NCI-H2196 treated with DMSO at 0.1 percent for 48 hours (cell line): ENCODE measurements at regions not wholly inside any gene's neighbourhood (a gene's known extent, or its start where the extent isn't known, plus 50 kb on each side); places are given as distances from the start of the nearest gene placed in this dataset.

Experiments used
- DNase-seq: peaks from one replicate; lab custom pipeline; 2025; ENCODE audit not compliant: unreplicated experiment; lab: John Stamatoyannopoulos, UW

DNA sequence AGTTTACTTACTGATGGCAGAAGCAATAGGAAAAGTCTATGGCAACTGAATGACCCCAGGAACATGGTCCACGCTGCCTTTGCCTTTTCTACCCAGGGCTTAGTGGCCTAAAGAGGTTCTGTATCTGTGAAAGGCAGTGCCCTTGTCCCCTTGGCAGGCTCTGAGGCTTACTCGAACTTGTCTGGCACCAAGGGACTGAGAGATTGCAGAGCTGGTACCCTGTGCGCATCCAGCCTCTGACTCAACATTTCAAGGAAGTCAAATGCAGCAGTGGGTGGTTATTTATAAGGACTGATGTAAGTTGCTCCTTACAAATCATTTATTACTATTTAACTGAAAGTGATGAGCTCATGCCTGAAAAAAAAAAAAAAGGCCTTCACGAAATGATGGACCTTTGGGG, 299.9 kb upstream of the MYOCD start:
- DNase-seq, result no peak

DNA sequence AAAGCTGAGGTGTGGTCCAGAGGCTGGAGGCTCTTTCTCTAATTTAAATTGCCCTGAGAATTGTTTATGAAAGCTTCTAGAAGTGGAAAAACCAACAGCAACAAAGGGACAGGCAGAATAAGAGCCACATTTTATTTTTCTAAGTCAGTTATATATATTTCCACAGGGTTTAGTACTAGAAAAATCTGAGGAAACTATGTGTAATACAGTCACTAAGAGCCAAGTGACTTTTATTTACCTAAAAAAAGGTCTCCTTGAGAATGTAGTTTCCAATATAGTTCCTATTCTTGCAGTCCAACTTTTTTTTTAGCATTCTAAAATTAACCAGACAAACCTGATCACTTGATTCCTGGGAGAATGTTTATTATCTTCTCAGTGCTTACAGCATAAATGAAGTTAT, 296.6 kb upstream of the MYOCD start:
- no peak for DNase-seq

DNA sequence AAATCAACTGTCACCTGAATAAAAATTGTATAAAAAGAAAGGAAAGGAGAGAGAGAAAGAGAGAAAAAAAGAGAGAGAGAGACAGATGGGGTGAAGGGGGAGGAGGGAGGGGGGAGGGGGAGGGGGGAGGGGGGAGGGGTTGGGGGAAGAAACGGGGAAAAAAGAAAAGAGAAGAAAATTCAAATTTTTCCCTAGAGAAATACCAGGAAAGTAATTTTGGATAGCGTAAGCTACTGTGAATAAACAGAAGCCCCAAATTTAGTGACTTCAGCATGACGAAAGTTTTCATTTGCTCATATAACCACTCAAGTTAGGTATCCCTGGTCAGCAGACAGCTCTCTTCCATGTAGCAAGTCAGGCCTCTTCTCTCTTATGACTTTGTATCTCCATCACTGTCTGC, 289.4 kb upstream of the MYOCD start:
- DNase-seq, result no peak

DNA sequence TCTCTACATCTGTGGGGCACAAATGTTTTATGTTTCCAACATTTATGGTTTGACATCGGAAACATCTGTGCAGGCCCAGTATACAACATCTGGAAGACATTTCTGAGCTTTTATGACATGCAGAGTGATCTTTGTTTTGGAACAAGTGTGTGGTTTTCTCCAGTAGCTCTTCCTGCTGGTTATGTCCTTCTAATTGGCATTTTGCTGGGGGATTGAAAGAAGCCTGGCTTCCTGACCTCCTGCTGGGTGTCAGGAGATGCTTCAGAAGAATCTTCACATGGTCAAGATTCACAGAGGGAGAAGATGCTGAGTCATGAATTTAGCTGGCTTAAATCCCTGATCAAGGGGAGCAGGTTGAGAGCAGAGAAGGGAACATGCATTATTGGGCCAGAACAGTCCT, 279.5 kb upstream of the MYOCD start:
- DNase-seq, result no peak

DNA sequence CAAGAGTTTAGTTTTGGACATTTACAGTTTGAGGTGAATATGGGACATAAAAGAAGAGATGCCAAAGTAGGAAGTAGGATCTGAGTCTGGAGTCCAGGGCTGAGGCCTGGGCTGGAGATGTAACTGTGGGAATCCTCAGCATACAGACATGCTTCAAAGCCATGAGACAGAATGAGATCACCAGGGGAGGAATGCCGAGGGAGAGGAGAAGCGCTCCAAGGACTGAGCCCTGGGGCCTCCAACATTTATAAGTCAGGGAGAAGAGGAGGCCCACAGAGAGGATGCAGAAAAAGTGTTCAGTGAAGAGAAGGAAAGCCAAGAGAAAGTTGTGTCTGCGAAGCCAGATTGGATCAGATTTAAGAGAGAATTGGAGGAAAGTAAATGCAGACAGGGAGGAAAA, 277.5 kb upstream of the MYOCD start:
- no peak for DNase-seq

DNA sequence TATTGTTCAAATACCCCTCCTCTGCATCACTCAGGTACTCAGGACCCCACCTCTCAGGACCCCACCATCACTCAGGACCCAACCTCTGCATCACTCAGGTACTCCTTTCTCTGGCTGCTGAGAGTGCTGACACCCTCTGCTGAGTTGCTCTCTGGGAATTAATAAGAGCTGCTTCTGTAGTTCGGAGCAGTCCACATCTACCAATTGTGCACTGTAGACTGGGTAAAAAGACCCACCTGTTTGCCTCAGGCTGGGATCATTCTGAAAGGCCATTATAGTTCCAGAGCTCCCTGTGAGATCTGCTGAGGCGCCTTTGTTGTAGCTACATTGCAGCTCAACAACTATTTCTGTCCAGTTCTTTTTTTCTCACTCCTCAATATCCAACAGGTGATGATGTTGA, 276.3 kb upstream of the MYOCD start:
- no peak for DNase-seq

DNA sequence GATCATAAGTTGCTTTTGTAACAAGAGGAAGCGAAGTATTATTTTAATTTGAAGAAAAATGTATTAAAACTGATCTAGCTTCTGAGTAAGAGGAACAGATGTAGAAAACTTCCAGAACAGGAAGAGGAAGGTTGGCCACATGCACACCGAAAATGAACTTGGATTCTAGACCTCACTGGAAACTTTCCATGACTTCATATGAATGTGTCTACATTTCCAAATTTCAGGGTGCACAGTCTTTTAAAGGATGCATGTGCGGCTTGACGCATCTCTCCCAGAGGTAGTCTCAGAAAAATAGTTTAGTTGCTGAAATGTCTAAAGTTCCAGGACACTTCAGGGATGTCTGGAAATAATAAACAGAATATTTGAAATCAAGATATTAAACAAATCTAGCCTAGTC, 275.1 kb upstream of the MYOCD start:
- DNase-seq, result no peak

DNA sequence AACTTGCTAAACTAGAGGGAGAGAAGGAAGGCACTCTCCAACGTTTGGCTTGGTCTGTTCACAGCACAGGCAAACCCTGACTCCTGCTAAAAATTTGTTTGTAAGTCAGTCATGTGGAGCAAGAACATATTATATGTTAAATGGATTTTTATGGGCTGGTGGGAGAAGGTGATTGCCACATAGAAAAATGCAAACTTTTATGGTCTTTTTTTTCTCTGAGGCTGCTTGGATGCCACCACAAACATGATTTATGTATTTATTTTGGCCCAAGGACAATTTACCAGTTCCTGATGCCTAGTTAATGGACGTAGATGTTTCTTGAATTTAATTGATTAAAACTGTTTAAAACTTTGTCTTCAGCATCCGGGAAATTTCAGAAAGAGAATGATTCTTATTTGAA, 274.2 kb upstream of the MYOCD start:
- no peak for DNase-seq

DNA sequence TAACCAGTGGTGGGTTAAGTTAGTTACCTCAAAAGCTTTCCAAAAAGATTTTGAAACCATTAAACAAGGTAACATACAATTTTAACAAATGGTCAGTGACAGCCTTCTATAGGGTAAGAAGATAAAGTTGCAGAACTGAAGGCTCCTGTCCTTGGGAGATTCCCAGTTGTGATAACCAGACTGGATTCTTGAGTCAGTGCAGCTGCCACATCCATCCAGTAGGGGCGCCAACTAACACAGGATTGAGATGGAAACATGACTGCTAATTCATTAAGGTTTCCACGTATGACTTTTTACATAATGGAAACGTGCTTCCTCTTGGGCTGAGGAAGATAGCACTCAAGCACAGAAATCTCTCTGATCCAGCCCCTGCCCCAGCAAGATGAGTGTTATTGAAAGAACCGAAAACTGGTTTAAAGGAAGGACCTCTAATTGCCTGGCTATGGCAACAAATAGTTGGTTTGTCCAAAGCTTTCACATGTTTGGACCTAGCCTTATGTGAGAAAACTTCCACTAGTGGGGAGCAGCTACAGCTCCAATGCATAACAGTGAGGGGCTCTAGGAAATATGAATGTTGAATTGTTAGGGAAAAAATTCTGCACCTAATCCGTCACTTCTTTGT, 269.8 kb upstream of the MYOCD start:
- DNase-seq, result no peak

DNA sequence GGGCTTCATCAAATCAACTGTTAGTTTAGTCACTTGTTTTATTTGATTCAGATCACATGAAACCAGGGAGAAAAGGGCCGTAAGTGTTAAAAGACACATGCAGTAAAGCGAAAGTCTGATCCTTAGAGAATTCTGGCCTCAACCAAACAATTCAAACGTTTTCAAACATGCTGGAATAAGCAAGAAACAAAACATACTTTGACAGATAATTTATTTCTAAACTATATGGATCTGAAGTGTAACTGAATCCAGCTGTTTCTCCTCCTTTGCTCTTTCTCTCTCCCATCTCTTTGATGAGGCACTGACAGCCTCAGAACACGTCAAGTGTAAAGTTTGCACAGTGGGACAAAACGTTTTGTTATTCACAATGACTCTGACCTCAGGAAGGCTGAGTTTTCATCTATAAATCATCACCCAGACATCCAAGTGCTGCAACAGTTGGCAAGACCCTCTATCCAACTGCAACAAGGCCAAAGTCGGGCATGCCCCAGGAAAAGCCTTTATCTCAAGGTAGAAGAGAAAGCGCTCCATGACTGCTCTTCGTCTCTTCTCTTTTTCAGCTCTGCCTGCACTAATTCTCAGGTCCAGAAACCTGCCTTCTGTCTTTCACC, 267.1 kb upstream of the MYOCD start:
- no peak for DNase-seq

DNA sequence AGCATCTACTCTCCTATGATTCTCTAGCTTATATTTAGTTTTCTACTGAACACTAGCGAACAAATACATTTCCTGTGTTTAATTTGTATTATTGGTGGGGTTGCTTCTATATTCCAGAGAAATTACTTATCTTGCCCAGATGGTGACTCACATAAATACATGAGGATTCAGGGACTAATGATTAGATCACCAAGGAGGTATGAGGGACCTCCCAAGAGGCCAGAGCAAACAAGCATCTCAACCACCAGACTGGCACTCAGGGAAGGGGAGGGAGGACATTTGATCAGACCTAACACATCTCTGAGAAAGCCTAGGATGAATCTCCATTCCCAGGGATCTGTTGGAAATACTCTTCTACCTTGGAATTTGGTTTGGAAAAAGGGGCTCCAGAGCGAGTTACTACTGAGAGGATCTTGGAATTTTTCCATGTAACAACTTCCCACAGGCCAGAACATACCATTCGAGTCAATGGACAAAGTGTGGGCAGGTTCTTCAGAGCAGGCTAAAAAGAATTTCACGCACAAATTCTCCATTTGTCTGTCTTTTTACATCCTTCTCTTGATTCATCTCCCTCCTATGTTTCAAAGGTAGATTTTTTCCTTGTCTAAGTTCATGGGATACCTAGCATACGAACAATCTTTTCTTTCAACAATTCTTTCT, 262.6 kb upstream of the MYOCD start:
- no peak for DNase-seq

DNA sequence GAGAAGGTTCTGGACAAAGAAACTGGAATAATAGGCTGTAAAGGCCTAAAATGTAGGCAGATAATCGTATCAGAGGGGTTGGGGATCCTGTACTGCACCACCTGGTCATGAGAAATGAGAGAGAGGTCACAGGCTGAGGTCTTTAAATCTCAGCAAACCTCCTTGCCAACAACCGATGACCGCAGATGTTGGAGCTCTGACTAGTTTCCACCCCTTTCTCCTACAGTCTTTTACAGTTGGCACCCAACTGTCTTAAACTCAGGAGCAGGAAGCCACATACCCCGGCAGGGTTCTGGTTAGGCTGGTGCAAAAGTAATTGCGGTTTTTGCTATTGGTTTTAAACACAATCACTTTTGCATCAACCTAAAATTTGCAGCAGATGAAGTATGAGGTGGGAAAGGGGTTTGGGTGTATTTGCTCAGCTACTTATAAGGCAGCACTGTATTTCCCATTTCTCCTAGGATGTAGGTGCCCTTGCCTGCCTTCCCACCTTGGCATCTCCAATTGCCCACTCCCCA, 261.8 kb upstream of the MYOCD start:
- DNase-seq, result no peak

DNA sequence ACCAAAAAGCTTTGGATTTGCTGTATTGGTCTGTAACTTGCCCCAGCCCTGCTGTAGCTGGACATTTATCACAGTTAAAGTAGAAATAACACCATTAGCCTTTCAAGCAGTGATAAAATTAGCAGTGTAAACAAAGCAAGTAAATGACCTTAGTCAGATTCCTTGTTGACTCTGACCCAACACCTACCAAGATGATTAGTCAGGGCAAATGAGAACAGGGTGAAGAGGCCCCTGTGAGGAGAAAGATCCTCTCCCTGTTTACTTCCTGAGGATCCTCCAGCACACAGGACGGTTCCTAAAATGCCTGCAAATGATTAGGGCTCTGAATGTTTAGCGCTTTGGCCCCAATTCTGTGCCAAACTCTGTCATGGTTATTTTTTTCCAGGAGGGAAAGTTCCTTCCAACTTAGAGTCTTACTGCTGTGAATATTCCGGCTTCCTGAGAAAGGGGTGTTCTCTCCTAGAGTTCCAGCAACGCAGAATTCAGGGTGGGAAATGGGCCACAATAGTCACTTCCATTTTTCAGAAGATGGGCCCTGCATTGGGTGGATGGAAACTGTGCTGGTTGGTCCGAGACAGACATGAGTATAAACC, 259.0 kb upstream of the MYOCD start:
- DNase-seq, result no peak

DNA sequence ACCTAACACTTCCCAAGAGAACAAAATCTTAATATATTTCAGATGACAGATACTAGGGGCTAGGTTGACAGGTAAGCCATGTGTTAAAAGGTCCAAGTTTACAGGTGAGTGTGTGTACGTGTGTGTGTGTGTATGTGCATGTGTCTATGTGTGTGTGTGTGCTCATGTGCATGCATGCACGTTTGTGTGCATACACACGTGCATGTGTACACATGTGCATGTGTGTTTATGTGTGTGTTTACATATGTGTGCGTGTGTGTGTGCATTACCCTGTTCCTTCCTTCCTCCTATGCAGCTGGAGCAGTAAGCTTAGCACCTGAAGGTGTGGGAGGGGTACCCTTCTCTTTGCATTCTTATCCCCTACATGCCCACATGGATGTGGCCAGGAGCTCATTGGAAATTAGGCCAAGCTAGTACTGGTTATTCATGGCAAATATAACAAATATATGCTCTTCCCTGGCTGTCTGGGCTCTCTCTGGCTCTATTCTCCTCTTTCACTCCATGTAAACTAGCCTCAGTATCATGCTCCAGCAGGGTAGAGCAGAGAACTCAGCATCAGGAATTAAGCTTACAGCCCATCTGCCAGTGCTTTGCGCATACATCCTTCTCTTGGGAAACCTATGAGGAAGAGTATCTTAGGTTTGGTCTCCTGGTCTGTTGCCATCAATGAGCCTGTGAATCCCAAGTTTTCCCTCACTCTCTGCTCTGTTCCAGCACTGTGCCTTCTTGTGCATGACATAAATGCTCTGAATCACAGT, 258.0 kb upstream of the MYOCD start:
- DNase-seq, result no peak

DNA sequence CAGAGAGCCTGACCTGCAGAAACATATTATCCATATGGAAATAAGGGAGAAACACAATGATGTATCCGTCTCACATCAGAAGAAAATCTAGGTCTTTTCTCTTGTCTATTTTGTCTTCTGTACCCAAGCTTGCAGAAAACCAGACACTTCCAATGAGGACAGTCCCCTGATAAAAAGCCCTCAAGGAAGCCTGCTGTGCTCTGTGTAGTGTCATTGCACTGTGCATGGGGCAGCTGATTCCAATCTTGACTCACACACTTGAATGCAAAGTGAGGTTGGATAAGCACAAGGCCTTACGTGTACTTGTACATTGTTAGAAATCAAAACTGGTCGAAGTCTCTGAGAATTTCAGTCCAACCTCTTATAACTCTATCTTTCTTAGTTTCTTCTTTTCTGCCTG, 256.6 kb upstream of the MYOCD start:
- no peak for DNase-seq

DNA sequence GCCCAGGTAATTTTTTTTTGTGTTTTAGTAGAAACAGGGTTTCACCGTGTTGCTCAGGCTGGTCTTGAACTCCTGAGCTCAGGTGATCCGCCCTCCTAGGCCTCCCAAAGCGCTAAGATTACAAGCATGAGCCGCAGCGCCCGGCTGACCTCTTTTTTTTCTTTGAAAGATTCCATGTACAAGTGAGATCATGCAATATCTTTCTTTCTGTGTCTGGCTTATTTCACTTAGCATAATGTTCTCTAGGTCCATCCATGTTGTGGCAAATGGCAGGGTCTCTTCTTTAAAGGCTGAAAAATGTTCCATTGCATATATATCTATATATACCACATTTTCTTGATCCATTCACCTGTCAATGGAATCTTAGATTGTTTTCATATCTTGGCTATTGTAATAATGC, 255.0 kb upstream of the MYOCD start:
- no peak for DNase-seq

DNA sequence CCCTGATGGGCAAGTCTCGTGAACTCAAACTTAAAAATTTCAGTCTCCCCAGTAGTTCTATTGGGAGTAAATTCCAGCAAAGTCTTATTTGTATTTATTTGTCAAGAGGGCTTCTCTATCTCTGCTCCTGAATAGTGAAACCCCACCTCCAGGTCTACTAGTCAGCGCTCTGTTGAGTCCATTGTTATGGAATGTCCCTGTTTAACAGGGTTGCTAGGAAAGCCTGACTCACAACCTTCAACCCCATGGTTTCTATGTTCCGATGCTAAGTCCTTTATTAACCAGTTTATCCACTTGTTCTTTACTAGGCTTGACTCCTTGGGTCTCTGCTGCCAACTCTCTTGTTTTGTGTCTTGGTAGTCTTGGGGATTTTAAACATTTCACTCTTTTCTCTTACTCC, 250.7 kb upstream of the MYOCD start:
- no peak for DNase-seq

DNA sequence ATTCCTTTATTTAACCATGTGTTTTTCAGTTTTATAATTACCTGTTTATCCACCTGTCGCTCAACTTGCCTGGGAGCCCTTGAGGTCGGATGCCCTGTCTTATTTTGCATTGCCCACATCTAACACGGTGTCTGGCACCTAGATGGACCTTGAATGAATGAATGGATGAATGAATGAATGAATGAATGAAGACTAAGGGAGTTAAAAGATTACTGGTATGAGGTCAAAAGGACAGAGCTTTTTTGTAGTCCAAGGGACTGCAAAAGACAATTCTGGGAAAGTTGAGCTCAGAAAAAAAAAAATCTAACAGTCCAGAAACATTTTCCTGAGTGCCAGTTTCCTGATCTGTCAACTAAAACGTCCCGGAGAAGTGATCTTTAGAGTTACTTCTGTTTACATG, 244.6 kb upstream of the MYOCD start:
- no peak for DNase-seq

DNA sequence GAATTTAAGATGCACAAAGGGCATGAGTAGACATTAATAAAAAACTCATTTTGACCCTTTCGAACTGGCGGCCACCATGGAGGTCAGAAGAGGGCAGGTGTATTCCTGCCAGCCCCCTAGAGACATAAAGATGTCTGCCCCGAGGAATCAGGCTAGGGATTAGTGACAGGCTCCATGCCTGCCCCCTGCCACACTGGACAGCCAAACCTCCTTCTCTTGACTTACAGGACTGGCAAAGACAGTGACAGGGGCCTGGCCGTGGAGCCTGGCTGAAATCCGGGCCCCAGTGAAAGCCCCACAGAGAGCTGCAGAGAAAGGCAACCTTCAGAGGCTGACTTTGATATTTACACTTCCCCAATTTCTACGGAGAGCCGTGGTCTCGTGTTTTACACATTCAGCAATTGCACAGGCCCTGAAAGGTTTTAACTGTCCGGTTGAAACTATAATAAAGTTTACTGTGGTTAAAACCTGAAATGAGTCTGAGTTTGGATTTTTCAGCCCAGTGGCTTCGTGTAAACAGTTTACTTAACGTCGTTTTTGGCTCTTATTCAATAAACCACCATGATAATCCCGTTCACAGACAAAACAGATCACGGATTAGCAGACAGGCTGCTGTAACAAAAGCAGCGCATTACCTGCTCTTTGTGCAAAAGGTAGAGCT, 243.9 kb upstream of the MYOCD start:
- no peak for DNase-seq

DNA sequence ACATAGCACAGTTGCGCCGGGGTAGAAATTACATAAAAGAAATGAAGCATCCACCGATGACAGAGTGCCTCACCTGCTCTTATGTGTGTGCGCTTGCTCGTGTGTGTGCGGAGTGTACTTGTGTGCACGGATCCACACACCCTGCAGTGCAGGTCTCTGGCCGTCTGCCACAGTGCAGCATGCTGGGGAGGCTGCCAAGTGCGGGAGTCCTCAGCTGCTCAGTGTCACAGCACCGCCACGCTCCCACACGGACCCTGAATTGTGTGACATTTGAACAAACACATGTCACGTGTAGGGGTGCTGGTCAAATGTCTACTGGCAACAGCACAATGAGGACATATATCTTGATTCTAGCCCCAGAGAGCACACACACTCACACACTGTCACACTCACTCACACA, 243.0 kb upstream of the MYOCD start:
- no peak for DNase-seq

DNA sequence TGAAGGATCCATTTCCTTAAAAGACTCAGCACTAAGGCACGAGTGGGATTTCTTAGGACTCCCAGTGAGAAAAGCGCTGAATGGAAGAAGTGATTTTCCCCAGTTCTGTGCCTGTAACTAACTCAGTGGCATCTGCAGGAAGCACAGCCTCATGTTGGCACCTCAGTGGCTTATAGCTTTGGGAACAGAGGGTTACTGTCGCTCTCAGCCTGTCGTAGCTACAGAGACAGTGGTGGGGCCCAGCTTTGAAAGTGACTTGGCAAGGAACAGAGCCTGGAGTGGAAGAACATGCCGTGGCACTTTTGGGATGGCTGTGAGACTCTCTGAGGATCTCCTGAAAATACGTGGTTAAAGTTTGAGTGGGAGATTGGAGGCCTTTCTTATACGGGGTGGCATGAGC, 242.4 kb upstream of the MYOCD start:
- no peak for DNase-seq
